Erythroblast (primary cell): ENCODE measurements at regions not wholly inside any gene's neighbourhood (a gene's known extent, or its start where the extent isn't known, plus 50 kb on each side); places are given as distances from the start of the nearest gene placed in this dataset.

ENCODE experiments used
- GATA1 ChIP-seq: IDR thresholded peaks from 2 replicates; pipeline ENCODE4 v1.6.1; 2011; ENCODE audit warnings: low read depth, mild to moderate bottlenecking, control low read depth, low read length, moderate library complexity
- POLR2A ChIP-seq: IDR thresholded peaks from 2 replicates; pipeline ENCODE4 v1.6.1; 2011; ENCODE audit warnings: mild to moderate bottlenecking, low read length

- TF ChIP-seq GATA1: no peak
- no peak for TF ChIP-seq POLR2A
Observed at GRCh38 chr21:16978309-16978895, 534.4 kb upstream of the CXADR start.
